SU-DHL-6 (cell line): ENCODE measurements at regions not wholly inside any gene's neighbourhood (a gene's known extent, or its start where the extent isn't known, plus 50 kb on each side); places are given as distances from the start of the nearest gene placed in this dataset.

Experiments used
- H2AFZ ChIP-seq: fragments of 200-600 bp; sonication (generic); 2 replicates; pipeline ENCODE4 v1.6.1; 2014; ENCODE audit warnings: low read depth, mild to moderate bottlenecking, moderate library complexity, mixed read lengths, antibody characterized with exemption, low read length; ENCODE audit not compliant: severe bottlenecking
- H3F3A ChIP-seq: fragments of 200-600 bp; shearing (Covaris generic); 2 replicates; pipeline ENCODE4 v1.6.0; 2016; ENCODE audit warnings: antibody characterized with exemption, mild to moderate bottlenecking; ENCODE audit not compliant: insufficient read depth
- H3K27ac ChIP-seq: fragments of 200-600 bp; sonication (generic); 2 replicates; pipeline ENCODE4 v1.5.1; 2016; ENCODE audit warnings: low read depth, mild to moderate bottlenecking, low read length, moderate library complexity, mixed read lengths
- H3K27me3 ChIP-seq: fragments of 200-600 bp; sonication (generic), shearing (Covaris generic); 2 replicates; pipeline ENCODE4 v1.6.0; 2014; ENCODE audit warnings: mild to moderate bottlenecking, low read length
- H3K36me3 ChIP-seq: fragments of 200-600 bp; sonication (generic); 2 replicates; pipeline ENCODE4 v1.6.1; 2014; ENCODE audit warnings: mild to moderate bottlenecking, low read length, mixed read lengths
- H3K4me2 ChIP-seq: fragments of 300-600, 200-600 bp; shearing (Covaris generic), sonication (generic); 2 replicates; pipeline ENCODE4 v1.6.0; 2014; ENCODE audit warnings: low read length, low read depth, mild to moderate bottlenecking; ENCODE audit not compliant: poor library complexity, severe bottlenecking
- H3K4me3 ChIP-seq: fragments of 200-600 bp; sonication (generic); 2 replicates; pipeline ENCODE4 v1.5.1; 2014; ENCODE audit warnings: antibody characterized with exemption, low read length, mild to moderate bottlenecking, mixed read lengths; ENCODE audit not compliant: insufficient read depth, poor library complexity, severe bottlenecking
- H3K79me2 ChIP-seq: fragments of 200-600 bp; sonication (generic); 2 replicates; pipeline ENCODE4 v1.6.1; 2014; ENCODE audit warnings: mild to moderate bottlenecking, low read length, moderate library complexity; ENCODE audit not compliant: insufficient read depth
- H3K9ac ChIP-seq: fragments of 200-600 bp; sonication (generic); 2 replicates; pipeline ENCODE4 v1.7.0; 2014; ENCODE audit warnings: mild to moderate bottlenecking, low read length
- H3K9me2 ChIP-seq: fragments of 200-600 bp; sonication (generic); replicated peaks from 2 replicates; pipeline ENCODE4 v1.6.1; 2014; ENCODE audit warnings: low read length; ENCODE audit not compliant: insufficient read depth
- H3K9me3 ChIP-seq: fragments of 200-600 bp; sonication (generic); 2 replicates; pipeline ENCODE4 v1.6.1; 2014; ENCODE audit warnings: low read length, mixed read lengths; ENCODE audit not compliant: insufficient read depth
- H4K20me1 ChIP-seq: fragments of 200-600 bp; sonication (generic); 2 replicates; pipeline ENCODE4 v1.6.1; 2014; ENCODE audit warnings: low read depth, mild to moderate bottlenecking, antibody characterized with exemption, low read length, moderate library complexity, mixed read lengths
- EZH2phosphoT487 ChIP-seq: fragments of 200-600 bp; sonication (generic), shearing (Covaris generic); conservative IDR thresholded peaks from 2 replicates; pipeline ENCODE4 v1.6.1; 2018; ENCODE audit warnings: mild to moderate bottlenecking, antibody characterized with exemption, low read length, moderate library complexity, mixed read lengths
- TF ChIP-seq, protein P1 (sequence below): fragments of 200-600 bp; sonication (generic); IDR thresholded peaks from one replicate; pipeline ENCODE4 v1.5.1; 2017; ENCODE audit warnings: antibody characterized with exemption, mild to moderate bottlenecking, low read length, moderate library complexity; ENCODE audit not compliant: insufficient read depth, poor library complexity, severe bottlenecking

DNA sequence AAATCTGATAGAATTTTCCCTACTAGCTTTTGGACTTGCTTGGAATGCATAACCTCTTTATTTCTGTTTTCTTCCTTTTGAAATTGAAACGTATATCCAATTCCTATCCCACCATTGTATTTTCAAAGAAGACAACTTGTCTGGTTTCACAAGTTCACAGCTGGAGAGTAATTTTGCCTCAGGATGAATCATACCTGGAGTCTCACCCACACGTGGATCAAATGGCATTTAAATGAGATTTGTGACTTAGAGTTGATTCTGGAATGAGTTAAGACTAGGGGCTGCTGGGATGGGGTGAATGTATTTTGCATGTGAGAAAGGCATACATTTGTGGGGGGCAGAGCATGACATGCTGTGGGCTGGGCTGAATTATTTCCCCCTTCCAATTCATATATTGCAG is 516.5 kb upstream of the MGAT4C start:
- Histone ChIP-seq H3K9ac (no peak overlapping the region), H3K27me3 (no peaks in the 10 kb centered on the region), H3K27ac (no peak overlapping the region), H3K36me3 (no peaks in the 10 kb centered on the region), H2AFZ (no peak overlapping the region), H3K9me2 (no peaks in the 10 kb centered on the region), H3K4me3 (no peak overlapping the region), H4K20me1 (no peaks in the 10 kb centered on the region), H3F3A (no peaks in the 10 kb centered on the region), H3K79me2 (no peaks in the 10 kb centered on the region), H3K9me3 (no peaks in the 10 kb centered on the region), H3K4me2 (no peak overlapping the region)
- no peak for TF ChIP-seq EZH2phosphoT487
- TF ChIP-seq, protein P1, sequence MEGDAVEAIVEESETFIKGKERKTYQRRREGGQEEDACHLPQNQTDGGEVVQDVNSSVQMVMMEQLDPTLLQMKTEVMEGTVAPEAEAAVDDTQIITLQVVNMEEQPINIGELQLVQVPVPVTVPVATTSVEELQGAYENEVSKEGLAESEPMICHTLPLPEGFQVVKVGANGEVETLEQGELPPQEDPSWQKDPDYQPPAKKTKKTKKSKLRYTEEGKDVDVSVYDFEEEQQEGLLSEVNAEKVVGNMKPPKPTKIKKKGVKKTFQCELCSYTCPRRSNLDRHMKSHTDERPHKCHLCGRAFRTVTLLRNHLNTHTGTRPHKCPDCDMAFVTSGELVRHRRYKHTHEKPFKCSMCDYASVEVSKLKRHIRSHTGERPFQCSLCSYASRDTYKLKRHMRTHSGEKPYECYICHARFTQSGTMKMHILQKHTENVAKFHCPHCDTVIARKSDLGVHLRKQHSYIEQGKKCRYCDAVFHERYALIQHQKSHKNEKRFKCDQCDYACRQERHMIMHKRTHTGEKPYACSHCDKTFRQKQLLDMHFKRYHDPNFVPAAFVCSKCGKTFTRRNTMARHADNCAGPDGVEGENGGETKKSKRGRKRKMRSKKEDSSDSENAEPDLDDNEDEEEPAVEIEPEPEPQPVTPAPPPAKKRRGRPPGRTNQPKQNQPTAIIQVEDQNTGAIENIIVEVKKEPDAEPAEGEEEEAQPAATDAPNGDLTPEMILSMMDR: no peak

DNA sequence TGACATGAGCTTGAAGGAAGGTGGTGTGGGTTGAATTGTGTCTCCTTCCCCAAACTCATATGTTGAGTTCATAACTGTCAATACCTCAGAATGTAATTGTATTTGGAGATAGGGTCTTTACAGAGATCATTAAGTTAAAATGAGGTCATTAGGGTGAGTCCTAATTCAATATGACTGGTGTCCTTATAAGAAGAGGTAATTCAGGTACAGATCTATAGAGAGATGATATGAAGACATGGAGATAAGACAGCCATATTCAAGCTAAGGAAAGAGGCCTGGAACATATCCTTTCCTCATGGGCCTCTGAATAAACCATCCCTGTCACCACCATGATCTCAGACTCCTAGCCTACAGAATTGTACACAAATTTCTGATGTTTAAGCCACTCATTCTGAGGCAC is 514.7 kb upstream of the MGAT4C start:
- Histone ChIP-seq H2AFZ (no peak overlapping the region), H3K79me2 (no peaks in the 10 kb centered on the region), H3K36me3 (no peaks in the 10 kb centered on the region), H3K9ac (no peak overlapping the region), H3K4me3 (no peak overlapping the region), H3F3A (no peaks in the 10 kb centered on the region), H3K27me3 (no peaks in the 10 kb centered on the region), H3K9me3 (no peaks in the 10 kb centered on the region), H4K20me1 (no peaks in the 10 kb centered on the region), H3K27ac (no peak overlapping the region), H3K4me2 (no peak overlapping the region), H3K9me2 (no peaks in the 10 kb centered on the region)
- TF ChIP-seq EZH2phosphoT487: no peak
- TF ChIP-seq, protein P1: no peak

DNA sequence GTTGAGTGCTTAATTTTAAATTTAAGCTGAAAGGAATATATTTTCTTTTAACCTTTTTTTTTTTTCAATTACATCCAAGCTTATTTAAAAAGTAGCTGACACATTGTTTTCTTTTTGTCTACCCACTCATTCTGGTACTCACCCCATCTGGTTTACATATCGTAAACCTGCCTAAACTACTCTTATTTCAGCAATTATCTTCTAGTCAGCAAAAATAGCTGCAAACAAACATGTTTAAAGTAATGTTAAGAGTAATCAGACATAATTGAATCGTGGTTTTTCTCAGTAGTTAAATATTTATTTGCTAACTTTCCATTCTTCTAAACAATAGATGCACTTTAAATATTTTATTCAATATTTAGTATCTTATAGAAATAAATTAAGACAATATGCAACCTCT is 492.7 kb upstream of the MGAT4C start:
- Histone ChIP-seq H3K27ac (no peak overlapping the region), H3K79me2 (no peaks in the 10 kb centered on the region), H3F3A (no peaks in the 10 kb centered on the region), H3K9ac (no peak overlapping the region), H3K27me3 (no peaks in the 10 kb centered on the region), H4K20me1 (no peaks in the 10 kb centered on the region), H2AFZ (no peak overlapping the region), H3K4me3 (no peak overlapping the region), H3K4me2 (no peak overlapping the region), H3K9me2 (no peaks in the 10 kb centered on the region), H3K36me3 (no peaks in the 10 kb centered on the region), H3K9me3 (no peaks in the 10 kb centered on the region)
- TF ChIP-seq EZH2phosphoT487: no peak
- TF ChIP-seq, protein P1: no peak
